ENCODE measurements at regions not wholly inside any gene's neighbourhood (a gene's known extent, or its start where the extent isn't known, plus 50 kb on each side); places are given as distances from the start of the nearest gene placed in this dataset.
"Not testable (repeated sequence)": the region's sequence is repeated elsewhere in the genome, so short reads cannot be mapped to it uniquely, and the experiment has no call there.

DNA sequence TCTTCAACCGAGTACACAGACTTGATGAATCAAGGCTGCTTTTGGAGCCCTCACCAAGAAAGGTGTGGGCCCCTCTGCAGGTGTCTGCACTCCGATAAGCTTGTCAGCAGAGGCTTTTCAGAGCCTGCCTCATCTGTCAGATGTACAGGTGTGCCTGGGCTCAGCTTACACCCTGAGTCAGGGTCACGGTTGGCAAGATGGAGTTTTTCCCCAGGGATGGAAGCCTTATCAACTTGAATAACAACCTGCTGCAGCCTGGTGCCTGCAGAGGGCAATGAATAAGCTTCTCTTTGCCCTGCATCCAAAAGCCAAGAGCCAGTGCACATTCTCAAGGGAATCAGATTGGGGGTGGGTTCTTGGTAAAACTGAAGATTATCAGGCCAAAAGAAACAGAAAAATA, 427.1 kb downstream of the CD83 start:
- no peak for DNase-seq

DNA sequence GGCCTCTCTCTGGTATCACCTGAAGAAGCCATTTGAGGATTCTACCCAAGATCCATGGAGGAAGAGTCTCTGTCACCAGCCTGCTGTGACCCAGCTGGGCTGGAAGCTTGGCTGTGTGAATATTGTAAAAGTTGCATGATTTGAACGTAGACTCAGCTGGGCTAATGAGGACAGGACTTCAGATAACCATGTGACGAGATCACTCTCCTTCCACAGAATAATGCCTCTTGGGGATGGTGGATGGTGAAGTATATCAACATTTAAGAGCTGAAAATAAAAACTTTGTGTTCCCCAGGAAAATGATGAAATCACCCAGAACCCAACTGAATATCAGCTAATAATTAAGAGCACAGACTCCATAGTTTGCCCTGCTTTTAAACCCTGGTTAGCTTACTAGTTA, 427.9 kb downstream of the CD83 start:
- DNase-seq, result no peak

DNA sequence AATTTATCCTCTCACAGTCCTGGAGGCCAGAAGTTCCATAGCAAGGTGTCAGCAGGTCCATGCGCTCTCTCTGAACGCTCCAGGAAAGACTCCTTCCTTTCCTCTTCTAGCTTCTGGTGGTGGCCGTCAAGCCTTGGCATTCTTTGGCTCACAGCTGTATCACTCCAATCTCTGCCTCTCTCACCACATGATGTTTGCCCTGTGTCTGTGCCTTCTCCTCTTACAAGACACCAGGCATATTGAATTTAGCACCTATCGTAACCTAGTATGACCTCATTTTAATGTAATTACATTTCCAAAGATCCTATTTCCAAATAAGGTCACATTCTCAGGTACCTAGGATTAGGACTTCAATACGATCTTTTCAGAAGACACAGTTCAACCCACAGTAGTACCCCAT, 428.5 kb downstream of the CD83 start:
- no peak for DNase-seq

DNA sequence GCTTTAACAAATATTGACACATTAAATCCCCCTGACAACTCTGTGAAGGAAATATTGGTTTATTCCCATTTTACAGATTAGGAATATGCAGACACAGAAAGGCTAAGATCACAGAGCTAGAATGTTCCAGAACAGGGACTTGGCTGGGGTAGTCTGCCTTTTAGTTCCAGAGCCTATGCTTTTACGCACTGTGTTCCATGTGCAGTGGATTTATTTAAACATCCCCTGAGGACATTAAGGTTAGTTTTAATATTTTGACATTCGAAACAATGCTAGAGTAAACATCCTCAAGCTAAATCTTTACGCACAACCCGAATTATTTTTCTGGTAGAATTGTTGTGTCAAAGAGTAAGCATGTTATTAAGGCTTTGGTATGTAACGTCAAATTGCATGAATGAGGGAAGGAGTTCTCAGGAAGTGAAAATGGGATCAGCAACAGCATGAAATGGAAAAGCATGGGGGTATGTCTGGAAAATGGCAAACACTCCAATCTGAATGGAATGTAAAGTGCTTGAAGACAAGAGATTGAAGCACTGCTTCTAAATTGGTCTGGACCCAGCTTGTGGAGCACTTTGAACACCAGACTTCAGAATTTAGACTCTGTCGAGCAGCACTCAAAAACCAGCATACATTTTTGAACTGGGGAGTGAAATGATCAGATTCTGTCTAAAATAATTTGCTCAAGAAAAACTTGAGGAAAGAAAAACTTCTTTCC, 429.9 kb downstream of the CD83 start:
- DNase-seq, result no peak

DNA sequence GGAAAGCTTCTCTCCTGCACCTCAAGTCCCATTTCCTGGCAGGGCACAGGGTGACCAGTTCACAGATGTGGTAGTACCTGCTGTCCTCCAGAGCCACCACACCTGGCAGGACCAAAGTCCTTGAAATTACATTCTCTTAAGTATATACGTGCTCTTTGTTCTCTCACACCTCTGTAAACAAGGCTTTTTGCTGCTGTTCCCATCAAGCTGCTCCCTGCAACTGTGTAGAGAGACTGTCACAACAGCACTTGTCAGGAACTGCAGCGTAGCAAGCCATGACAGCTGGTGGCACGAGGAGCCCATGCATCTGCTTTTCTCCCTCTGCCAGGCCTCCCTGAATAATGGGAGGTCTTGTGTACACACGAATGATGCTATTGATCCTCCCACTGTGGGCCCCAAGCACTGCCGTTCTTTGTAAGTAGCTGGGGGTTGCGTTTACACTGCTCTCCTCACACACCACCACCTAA, 431.8 kb downstream of the CD83 start:
- DNase-seq, result no peak

DNA sequence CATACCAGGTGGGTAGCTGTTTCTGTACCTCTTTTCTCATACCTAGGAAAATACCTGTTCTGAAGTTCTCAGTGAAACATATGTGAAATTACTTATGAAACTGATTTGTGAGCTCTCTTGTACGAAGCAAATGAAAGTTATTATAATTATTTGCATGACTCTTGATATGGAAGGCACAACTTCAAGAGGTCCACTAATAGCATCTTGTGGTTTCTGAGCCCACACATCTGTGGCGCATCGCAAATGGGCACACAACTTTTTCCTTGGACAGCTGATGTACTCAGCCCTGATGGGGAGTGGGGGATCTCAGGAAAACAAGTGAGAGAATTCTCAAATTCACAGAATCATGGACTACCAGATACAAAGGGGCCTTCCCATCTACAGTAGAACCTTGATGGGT, 432.3 kb downstream of the CD83 start:
- no peak for DNase-seq

DNA sequence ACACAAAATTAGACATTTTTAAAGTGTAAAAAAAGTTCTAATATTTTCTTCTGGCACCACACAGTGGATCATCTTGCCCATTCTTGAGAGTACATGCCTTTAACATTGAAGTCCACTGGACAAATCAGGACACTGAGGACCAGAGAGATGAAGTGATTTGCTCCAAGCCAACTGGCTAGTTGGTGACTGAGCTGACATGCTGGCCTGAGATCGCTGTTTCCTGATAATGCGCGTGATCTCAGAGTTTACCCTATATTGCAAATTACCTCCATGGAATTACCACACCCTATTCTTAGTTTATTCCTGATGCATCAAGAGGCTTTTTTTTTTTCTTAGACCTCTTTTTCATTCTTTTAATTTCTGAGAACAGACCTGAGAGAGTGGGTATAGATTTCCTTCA, 432.8 kb downstream of the CD83 start:
- no peak for DNase-seq

DNA sequence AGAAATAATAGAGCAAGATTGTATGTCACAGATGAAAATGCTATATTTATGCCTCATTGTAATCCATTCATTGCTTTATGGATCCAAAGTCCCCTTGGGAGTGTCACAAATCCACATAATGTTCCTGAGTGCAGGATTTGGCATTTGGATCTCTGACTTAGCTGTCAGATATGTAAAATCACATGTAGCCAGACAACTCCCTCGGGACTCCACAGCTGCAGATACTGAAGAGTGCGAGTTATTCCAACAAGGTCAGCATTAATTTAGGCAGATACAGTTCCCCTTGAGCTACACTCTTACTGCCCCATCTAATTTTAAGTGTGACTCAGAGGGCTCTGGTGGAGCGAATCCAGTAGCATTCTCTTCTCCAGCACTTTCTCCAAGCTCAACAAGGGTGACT, 433.2 kb downstream of the CD83 start:
- no peak for DNase-seq

DNA sequence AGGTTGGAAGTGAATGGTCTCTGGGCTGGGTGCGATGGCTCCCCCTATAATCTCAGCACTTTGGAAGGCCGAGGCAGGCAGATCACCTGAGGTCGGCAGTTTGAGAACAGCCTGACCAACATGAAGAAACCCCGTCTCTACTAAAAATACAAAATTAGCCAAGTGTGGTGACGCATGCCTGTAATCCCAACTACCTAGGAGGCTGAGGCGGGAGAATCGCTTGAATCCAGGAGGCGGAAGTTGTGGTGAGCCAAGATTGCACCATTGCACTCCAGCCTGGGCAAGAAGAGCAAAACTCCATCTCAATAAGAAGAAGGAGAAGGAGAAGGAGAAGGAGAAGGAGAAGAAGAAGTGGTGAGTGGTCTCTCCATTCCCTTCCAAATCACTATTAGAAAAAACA, 434.0 kb downstream of the CD83 start:
- not testable (repeated sequence) for DNase-seq

DNA sequence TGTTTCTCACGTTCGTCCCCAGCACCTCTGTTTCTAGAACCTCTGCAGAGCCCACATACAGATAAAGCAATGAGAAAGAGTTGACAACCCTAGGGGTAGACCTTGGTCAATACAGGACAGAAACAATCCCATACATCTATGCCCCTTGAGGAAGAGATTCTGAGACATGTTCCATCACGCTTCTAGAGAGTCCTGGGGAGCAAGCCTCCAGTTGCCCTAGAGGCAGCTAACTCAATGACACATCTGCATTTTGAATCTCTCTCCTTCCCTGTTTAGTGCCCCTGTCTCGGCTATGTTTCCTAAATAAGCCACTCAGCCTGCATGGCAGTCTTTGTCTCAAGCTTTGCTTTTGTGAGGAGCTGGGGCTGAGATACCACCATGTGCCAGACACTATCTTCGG, 435.3 kb downstream of the CD83 start:
- DNase-seq, result no peak

DNA sequence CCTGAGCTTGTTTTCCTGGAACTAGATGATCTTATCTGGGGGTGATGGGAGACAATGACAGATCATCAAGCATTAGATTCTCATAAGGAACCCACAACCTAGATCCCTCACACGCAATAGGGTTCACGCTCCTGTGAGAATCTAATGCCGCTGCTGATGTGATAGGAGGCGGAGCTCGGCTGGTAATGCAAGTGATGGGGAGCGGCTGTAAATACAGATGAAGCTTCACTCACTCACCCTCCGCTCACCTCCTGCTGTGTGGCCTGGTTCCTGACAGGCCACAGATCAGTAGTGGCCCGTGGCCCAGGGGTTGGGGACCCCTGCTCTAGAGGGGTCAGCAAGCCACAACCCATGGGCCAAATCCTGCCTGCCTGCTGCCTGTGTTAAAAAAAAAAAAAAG, 435.9 kb downstream of the CD83 start:
- no peak for DNase-seq

DNA sequence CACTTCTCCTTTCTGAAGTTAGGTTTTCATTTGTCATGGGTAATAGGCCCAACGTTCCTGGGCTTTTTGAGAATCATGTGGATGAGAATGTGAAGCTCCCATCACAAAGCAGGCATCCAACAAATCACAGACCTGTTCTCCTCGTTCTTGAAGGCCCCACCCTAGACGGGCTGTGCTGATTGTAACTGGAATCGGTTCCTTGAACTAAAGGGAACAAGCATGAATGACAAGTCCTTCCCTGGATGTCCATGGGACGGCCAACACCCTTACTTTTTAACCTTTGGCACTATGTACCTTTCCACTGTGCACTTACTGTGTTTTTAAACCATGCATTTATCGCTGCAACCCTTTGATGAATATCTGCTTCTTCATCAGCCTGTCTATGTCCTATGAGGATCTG, 438.2 kb downstream of the CD83 start:
- no peak for DNase-seq

DNA sequence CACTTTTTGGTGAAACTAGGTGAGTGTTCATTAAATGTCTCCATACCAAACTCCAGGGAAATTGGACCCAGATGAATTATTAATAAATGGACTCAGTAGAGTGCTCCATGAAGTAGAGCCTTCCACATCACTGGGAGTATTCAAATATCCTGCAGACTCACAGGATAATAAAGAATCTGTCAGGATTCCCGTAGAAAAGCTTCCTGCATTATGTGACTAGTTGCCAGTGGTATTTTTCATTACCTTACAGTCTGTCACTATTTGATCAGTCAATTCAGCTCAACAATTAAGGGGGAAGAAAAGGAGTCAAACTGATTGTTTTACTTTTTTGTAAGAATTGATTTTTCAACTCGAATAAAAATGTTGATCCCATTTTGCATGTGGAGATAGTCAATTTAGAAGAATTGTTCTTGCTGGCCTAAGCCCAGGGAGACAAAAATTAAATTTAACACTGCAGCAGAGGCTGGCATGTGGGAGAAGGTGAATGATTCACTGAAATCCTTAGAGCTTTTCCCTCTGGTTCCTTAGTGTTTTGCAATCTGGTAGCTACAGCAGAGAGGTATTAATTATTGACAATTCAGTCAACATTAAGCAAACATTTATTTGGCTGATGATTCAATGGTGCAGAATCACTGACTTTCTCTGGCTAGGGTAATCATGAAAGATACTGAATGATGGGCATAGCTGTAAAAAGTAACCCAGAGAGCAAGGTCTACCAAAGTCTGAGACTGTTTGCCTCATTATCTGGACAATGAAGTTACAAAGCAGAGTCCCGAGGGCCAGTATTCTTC, 442.4 kb downstream of the CD83 start:
- DNase-seq, result no peak

DNA sequence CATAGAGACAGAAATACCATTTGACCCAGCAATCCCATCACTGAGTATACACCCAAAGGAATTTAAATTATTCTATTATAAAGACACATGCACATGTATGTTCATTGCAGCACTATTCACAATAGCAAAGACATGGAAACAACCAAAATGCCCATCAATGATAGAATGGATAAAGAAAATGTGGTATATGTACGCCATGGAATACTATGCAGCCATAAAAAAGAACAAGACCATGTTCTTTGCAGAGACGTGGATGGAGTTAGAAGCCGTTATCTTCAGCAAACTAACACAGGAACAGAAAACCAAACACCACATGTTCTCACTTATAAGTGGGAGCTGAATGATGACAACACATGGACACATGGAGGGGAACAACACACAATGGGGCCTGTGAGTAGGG, 444.0 kb downstream of the CD83 start:
- DNase-seq, result not testable (repeated sequence)

DNA sequence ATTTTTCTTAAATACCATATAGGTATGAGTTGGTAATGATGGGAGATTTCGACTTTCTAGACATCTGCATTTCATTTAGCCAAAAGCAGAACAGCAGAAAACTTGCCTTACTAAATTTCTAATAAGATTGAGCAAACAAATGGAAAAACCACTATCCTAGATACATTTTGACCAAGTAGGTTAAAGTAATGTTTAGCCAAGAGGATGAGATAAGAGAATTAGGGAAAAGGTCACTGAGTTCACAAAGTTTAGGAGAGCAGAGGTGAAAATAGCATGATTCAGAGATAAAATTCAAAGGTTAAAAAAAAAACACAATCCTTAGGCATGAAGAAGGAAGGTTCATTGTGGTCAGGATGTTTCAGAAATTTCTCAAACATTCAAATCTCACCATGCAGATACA, 450.3 kb downstream of the CD83 start:
- no peak for DNase-seq

DNA sequence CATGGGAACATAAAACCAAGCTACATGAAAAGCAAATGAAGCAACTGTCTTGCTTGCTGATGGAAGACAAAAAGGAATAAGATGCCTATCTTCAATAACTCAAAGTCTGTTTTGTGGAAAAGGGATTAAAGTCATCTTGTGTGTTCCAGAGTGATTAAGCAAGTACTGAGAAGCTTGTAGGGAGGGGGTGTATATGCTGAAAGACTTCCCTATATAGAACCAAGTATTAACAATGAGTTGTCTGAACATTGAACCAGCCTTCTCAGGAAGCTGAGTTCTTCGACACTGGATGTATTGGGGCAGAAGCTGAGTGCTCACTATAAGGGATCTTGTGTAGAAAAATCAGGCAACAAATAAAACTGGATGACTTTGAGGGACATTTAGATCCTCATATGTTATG, 451.8 kb downstream of the CD83 start:
- DNase-seq, result no peak

DNA sequence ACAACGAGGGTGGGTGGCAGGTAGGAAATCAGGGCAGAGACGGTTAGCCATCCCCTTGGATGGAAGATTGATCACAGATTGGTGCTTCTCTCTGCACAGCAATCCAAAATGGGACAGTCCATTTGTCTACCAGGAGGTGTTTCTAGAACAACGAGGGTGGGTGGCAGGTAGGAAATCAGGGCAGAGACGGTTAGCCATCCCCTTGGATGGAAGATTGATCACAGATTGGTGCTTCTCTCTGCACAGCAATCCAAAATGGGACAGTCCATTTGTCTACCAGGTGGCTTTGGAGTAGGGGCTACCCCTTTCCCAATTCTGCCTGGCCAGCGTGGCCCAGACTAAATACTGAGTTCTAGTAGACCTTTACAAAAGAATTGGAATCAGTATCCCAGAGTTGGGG, 452.3 kb downstream of the CD83 start:
- DNase-seq, result not testable (repeated sequence)

DNA sequence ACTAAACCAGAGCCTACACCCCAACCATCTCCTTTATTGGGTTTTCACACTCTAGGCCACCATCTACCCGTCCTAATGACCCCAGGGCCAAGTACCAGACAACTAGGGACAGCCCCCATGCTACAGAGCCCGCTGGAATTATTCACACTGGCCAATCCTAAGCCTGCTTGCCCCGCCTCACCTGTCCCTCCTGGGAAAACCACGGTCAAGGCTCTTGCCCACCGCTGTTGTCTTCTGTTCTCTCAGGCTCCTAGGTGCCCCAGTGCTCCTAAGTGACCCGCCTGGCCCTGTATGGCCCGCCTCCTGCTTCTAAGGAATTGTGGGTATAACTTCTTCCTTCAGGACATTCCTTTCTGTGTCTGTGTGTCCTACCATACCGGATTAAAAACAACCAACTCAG, 453.4 kb downstream of the CD83 start:
- DNase-seq, result no peak

DNA sequence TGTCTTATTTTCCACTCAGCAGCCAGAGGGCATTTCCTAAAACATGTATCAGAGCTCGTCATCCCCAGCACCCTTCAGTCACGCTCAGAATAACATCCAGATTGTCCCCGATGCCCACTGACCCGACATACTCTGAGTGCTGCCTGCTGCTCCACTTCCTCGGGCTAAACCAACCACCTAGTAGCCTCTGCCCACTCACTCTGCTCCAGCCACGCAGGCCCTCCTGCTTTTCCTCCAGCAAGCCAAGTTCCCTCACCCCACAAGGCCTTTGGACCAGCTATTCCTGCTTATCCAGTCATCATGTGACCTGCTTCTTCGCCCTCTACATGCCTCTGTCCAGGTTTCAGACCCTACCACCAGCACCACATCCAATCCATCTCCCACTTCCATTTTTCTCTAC, 454.2 kb downstream of the CD83 start:
- no peak for DNase-seq

DNA sequence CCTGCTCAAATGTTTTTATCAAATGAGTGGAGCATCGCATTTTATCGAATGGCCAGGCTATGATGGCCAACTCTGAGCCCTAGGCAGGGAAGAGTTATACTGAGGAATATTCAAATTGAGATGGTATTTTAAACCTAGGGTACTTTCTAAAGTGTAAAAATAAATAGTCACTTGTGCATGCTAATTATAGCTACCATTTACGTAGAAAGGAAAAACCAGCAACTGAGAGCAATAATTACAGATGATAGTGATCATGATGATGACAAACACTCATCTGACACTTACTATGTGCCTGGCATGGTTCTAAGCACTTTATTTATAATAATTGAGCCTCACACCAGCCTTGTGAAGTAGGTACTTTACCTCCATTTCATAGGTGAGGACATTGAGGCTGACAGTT, 455.7 kb downstream of the CD83 start:
- DNase-seq, result no peak

DNA sequence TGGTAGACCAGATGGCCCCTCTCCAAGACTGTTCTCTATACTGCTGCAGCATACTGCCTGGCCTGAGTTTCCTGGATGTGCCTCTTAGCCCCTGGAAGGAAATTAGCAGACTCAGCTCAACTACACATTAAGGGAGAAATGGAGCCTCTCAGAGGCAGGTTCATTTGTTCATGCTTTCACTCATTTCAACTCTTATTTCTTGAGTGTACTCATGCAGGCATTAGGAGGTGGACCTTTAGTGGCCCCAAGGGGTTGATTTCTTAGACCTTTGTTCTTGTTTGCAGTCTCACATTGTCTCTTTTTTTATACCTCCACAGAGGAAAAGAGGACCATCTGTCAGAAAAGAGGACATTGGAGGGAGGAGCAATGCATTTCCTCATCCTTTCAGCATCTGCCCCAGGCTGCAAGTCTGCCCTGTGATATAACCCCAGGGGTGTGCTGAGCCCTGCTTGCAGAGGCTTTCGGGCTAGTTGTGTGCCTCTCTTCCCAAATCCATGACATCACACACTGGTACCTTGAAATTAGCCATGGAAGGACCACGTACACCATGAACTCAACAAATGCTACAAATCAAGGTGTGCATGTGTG, 456.2 kb downstream of the CD83 start:
- DNase-seq, result no peak

DNA sequence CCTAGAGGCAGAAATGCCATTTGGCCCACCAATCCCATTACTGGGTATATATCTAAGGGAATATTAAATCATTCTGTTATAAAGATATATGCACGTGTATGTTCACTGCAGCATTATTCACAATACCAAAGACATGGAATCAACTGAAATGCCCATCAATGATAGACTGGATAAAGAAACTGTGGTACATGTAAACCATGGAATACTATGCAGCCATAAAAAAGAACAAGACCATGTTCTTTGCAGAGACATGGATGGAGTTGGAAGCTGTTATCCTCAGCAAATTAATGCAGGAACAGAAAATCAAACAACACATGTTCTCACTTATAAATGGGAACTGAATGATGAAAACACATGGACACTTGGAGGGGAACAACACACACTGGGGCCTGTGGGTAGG, 458.4 kb downstream of the CD83 start:
- no peak for DNase-seq

DNA sequence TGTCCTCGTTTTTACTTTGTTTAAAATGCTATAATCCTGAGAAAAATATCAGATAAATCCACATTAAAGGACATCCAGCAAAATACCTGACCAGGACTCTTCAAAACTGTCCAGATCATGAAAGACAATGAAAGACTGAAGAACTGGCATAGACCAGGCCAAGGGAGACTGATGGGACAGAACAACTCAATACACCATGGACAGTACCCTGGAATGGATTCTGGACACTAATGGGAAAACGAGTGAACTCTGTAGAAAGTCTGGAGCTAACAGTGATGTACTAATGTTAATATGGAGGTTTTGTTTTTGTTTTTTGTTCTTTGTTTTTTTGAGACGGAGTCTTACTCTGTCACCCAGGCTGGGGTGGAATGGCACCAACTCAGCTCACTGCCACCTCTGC, 461.4 kb downstream of the CD83 start:
- no peak for DNase-seq

DNA sequence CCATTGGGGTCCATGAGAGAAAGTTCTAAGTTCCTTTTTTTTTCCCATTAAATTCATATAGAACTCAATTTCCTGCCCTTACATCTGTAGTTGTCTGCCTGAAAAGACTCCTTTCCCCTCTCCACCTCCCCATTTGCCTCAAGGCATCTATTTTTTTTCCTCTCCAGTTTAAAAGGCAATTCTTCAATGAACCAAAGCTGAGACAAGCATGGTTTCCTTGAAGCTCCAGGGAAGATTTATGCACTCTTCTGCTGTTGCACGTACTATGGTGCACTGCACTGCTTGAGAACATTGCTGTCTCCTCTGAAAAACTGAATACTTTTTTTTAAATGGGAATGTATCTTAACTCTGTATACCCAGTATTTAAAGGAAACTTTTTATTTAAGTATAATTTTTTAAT, 465.2 kb downstream of the CD83 start:
- no peak for DNase-seq
